ENCODE measurements at regions not wholly inside any gene's neighbourhood (a gene's known extent, or its start where the extent isn't known, plus 50 kb on each side); places are given as distances from the start of the nearest gene placed in this dataset.
"Not testable (repeated sequence)": the region's sequence is repeated elsewhere in the genome, so short reads cannot be mapped to it uniquely, and the experiment has no call there.

- not testable (repeated sequence) for DNase-seq (ENCODE audit: low read depth)
Measured at GRCh38 chr21:25531538-25532250, 75.6 kb downstream of the MRPL39 start.

- DNase-seq (ENCODE audit: low read depth): no peak
Measured at GRCh38 chr21:25528515-25528914, 78.8 kb downstream of the MRPL39 start.

GRCh38 chr21:25518491-25518911 is 88.8 kb downstream of the MRPL39 start:
- peak; percentile 20 for DNase-seq (ENCODE audit: low read depth)

DNA sequence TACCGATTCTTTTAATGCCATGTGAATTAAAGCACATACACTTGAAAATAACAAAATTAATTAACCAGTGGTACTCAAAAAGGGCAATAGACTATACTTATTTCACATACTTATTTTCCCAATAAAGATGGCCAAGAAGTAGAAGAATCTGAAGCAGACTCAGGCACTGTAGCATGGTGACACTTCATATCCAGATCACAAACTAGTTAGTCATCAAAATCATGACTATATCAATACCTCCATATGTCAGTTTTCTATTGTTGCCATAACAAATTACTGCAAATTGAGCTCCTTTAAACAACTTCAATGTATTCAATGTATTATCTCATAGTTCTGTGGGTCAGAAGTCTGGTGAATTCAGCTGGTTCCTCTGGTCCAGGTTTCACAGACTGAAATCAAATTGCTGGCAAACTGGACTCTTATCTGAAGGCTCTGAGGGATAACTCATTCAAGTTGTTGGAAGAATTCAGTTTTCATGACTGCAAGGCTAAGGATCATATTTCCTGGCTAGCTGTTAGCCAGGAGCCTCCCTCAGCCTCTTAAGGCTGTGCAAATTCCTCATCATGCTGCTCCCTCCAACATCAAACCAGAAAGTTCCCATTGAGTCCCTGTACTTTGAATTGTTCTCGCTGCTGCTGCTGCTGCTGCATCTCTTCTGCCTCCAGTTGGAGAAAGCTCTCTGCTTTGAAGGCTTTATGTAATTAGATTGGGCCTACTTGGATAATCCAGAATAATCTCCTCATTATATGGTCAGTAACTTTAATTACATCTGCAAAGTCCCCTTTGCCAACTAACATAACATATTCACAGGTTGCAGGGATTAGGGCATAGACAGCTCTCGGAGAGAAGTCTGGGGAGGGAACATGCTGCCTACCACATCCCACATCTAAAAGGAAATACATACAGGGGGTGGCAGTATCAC is 91.5 kb downstream of the MRPL39 start:
- DNase-seq (ENCODE audit: low read depth): no peak

- no peak for DNase-seq (ENCODE audit: low read depth)
Measured at GRCh38 chr21:25513810-25514209, 93.5 kb downstream of the MRPL39 start.

DNA sequence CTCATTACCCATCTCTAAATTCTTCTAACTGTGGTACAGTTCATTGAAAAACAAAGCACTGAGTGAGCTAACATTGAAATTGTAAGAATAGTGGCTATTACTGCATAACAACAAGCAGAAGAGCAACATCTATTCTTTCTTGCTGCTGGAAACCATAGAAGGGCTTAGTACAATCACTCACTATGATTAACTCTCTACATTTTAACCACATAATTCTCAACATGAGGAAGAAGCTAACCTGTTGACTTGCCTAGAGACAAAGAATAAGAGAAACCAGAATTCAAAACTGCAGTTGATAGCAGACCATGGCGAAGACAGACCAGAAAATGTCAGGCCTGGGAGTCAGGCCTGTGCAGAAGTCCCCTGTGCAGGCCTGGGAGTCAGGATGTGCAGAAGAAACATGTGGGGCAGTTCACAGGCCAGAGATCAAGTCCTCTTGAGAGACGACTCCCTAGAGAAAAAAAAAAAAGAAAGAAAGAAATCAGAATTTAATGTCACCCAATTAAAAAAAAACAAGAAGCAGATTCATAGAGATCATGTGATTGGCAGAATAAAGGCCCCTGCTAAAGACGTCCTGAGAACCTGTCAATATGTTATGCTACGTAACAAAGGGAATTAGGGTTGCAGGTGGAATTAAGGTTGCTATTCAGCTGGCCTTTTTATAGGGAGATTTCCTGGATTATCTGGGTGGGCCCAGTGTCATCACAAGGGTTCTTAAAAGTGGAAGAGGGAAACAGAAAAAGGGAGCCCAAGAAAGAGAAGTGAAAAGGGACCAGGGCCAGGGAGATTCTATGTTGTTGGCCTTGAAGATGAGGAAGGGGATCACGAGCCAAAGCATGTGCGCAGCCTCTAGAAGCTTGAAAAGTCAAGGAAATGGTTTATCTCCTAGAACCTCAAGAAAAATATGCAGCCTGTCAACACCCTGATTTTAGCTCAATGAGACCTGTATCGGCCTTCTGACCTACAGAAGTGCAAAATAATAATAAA is 94.9 kb downstream of the MRPL39 start:
- no peak for DNase-seq (ENCODE audit: low read depth)

DNA sequence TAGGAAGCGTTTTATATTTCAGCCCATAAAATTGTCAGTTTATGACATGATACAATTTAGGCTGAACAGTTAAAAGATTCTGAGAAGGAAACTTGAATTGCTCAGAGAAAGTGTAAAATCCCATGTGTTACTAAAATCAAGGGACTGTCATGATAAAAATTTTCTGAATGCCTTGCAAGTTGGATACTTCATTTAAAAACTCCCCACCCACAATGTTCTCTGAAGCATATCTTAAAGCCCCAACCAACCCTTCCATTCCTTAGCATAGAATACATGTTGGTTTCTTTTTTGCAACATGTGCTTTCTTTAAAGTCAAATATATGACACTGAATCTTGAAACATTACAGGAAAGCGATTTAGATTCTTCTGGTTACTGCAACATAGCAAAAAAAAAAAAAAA is 97.4 kb downstream of the MRPL39 start:
- no peak for DNase-seq (ENCODE audit: low read depth)

GRCh38 chr21:25508364-25508763 is 98.9 kb downstream of the MRPL39 start:
- DNase-seq (ENCODE audit: low read depth): no peak

GRCh38 chr21:25507522-25507921 is 99.8 kb downstream of the MRPL39 start:
- DNase-seq (ENCODE audit: low read depth): no peak

GRCh38 chr21:25506887-25507286 is 100.4 kb downstream of the MRPL39 start:
- no peak for DNase-seq (ENCODE audit: low read depth)

DNA sequence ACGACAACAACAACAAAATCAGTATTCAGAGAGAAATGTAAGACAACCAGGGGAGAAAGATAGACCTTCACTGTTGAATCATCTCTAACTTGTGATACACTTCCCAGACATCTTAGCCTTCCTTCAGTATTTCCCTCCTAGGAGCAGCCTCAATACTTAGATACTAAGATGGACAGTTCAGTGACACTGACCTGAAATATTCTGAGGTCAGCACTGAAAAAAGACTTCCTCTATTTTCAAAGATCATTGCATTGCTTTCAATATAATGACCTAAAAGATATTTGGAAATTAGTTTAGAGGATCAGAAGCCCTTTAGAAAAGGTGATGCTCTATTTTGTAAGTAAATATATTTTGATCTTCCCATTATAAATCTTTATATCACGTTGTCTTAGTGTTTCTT is 101.0 kb downstream of the MRPL39 start:
- DNase-seq (ENCODE audit: low read depth): no peak

- no peak for DNase-seq (ENCODE audit: low read depth)
Measured at GRCh38 chr21:25503981-25504380, 103.3 kb downstream of the MRPL39 start.

DNA sequence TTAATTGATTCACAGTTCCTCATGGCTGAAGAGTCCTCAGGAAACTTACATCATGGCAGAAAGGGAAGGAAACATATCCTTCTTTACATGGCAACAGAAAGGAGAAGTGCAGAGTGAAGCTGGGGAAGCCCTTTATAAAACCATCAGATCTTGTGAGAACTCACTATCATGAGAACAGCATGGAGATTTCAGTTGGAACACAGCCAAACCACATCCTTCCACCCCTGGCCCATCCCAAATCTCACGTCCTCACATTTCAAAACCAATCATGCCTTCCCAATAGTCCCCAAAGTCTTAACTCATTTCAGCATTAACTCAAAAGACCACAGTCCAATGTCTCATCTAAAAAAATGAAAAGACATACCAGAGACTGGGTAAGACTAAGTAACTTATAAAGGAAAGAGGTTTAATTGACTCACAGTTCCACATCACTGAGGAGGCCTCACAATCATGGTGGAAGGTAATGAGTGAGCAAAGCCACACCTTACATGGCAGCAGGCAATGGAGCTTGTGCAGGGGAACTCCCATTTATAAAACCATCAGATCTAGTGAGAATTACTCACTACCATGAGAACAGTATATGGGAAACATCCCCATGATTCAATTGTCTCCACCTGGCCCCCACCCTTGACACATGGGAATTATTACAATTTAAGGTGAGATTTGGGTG is 105.2 kb downstream of the MRPL39 start:
- no peak for DNase-seq (ENCODE audit: low read depth)

GRCh38 chr21:25501462-25501861 is 105.8 kb downstream of the MRPL39 start:
- DNase-seq (ENCODE audit: low read depth): no peak

- DNase-seq (ENCODE audit: low read depth): no peak
Measured at GRCh38 chr21:25500598-25500997, 106.7 kb downstream of the MRPL39 start.

DNA sequence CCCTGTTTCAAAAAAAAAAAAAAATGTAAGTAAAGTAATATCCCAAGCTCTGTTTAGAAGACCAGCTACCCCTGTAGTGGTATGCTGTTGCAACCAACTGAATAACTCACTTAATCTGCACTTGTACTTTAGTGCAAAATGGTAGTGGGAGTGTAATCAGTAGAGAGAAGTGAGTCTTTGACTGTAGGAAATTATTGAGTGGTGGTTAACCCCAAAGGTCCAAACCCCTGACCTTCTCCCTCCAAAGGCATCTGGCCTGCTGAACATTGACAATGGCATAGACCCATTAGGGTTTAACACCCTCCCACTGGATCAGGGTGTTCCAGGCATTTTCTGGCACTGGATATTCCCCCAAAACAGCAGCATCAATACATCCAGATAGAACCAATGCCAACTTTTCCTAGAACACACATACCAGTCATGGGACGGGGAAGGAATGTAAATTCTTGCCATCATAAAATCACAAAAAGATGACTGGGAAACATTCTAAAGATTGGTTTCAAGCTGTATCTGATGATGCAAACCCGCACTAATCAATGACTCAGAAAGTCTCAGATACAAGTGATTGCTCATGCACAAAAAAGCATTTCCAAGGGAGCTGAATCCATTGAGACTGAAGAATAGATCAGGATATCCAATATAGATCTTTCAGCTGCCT is 110.3 kb downstream of the MRPL39 start:
- no peak for DNase-seq (ENCODE audit: low read depth)

DNA sequence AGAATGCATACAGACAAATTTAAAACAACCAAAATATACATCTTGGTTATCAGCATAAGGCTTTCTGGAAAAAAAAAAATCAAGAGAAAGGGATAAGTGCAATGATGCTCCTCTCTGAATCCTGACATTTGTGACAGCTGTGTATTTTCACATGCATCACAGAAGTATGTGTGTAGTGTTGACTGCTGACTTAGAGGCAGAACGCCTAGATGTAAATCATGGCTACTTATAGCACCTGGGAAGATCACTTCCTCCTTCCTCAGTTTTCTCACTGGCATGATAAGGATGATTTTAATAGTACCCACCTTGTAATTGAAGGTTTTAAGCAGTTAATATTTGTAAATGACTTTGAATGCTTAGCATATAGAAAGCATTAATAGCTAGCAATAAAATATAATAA is 112.5 kb downstream of the MRPL39 start:
- DNase-seq (ENCODE audit: low read depth): no peak

GRCh38 chr21:25493722-25494121 is 113.6 kb downstream of the MRPL39 start:
- no peak for DNase-seq (ENCODE audit: low read depth)

DNA sequence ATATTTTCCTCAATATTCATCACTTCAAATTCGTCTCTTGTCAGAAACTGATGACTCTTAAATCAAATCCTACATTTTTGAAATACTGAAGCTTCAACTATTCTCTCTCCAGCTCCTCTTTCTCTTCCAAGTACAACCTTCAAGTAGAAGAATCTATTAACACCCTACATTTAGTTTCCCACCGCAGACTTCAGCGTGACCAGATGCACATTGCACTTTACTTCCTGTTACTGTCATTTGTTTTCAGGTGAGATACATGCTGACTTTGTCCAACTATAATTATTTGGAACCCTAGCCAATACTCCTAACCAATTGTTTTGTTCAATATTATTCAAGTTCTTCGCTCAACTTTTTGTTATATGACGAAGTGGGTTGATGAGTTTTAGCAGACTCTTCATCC is 116.0 kb downstream of the MRPL39 start:
- no peak for DNase-seq (ENCODE audit: low read depth)

DNA sequence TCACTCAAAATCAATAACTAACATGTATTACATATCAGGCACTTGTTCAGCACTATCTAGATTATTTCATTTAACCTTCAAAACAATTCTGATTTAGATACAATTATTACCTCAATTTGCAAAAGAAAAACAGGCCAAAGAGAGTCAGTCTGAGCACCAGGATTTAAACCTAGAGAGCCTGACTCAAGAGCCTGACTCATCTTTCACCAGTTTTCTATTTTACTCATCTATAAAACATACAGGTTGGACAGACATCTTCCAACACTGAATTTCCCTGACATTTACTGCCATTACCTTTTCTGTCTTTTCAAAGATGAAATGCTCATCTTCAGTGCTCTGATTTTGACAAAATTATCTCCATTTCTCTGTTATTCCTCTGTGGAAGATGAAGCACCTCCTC is 116.5 kb downstream of the MRPL39 start:
- DNase-seq (ENCODE audit: low read depth): no peak

- no peak for DNase-seq (ENCODE audit: low read depth)
Measured at GRCh38 chr21:25489673-25490072, 117.6 kb downstream of the MRPL39 start.
